ENCODE measurements at regions not wholly inside any gene's neighbourhood (a gene's known extent, or its start where the extent isn't known, plus 50 kb on each side); places are given as distances from the start of the nearest gene placed in this dataset.

DNA sequence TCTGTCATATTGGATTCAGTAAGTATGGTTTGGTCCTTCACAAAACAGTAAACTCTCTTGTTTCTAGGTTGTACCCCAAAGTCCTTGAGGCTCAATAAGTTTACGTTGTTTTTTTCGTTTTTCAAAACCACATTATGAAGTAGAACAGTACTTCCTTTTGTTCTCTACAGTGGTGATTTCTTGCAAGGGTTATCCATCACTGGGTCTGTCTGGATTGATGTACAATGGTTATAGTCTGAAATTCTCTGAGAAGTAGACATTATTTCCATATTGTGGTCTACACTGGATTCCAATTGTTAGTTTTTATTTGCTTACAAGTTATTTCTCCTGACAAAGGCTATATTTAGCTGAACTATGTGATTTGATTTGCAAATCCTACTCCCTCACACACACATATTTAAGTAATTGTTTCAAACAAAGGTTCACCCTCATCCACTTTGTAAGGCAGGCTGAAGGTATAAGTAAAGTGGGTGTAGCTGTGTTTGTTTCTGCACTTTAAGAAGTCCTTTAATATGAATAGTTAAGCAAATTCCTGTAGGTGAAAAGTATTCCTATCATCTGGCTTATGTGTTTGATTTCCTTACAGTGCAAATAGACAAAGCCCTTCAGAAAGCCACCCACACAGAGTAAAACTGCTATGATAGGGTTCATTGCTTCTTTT lies 64.2 kb upstream of the MME start:
- TF ChIP-seq EZH2 (IDR thresholded peaks at IDR 0.05) (no peak), EZH2phosphoT487 (IDR thresholded peaks at IDR 0.05) (no peak)
- TF ChIP-seq, protein P1, sequence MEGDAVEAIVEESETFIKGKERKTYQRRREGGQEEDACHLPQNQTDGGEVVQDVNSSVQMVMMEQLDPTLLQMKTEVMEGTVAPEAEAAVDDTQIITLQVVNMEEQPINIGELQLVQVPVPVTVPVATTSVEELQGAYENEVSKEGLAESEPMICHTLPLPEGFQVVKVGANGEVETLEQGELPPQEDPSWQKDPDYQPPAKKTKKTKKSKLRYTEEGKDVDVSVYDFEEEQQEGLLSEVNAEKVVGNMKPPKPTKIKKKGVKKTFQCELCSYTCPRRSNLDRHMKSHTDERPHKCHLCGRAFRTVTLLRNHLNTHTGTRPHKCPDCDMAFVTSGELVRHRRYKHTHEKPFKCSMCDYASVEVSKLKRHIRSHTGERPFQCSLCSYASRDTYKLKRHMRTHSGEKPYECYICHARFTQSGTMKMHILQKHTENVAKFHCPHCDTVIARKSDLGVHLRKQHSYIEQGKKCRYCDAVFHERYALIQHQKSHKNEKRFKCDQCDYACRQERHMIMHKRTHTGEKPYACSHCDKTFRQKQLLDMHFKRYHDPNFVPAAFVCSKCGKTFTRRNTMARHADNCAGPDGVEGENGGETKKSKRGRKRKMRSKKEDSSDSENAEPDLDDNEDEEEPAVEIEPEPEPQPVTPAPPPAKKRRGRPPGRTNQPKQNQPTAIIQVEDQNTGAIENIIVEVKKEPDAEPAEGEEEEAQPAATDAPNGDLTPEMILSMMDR (IDR thresholded peaks at IDR 0.05), result no peak

All from neural progenitor cell (in vitro differentiated cells).